Glutamatergic neuron (in vitro differentiated cells): ENCODE measurements at regions not wholly inside any gene's neighbourhood (a gene's known extent, or its start where the extent isn't known, plus 50 kb on each side); places are given as distances from the start of the nearest gene placed in this dataset.

Experiments
- DNase-seq: peaks from one replicate; pipeline ENCODE4 v3.0.0; 2022
- H3K27ac Mint-ChIP-seq: one replicate; pipeline ENCODE4 v1.8.0; 2020; ENCODE audit warnings: mild to moderate bottlenecking, mixed read lengths, inconsistent platforms; ENCODE audit not compliant: unreplicated experiment
- H3K27me3 Mint-ChIP-seq: one replicate; pipeline ENCODE4 v1.8.0; 2020; ENCODE audit warnings: mild to moderate bottlenecking, moderate library complexity, mixed read lengths, inconsistent platforms; ENCODE audit not compliant: unreplicated experiment
- H3K36me3 Mint-ChIP-seq: one replicate; pipeline ENCODE4 v1.8.0; 2020; ENCODE audit warnings: mild to moderate bottlenecking, mixed read lengths, inconsistent platforms; ENCODE audit not compliant: unreplicated experiment
- H3K4me1 Mint-ChIP-seq: one replicate; pipeline ENCODE4 v1.8.0; 2020; ENCODE audit warnings: mild to moderate bottlenecking, low read depth, mixed read lengths, inconsistent platforms; ENCODE audit not compliant: unreplicated experiment
- H3K4me3 Mint-ChIP-seq: one replicate; pipeline ENCODE4 v1.8.0; 2020; ENCODE audit warnings: mild to moderate bottlenecking, mixed read lengths, inconsistent platforms; ENCODE audit not compliant: unreplicated experiment
- H3K9me3 Mint-ChIP-seq: one replicate; pipeline ENCODE4 v1.8.0; 2020; ENCODE audit warnings: mild to moderate bottlenecking, moderate library complexity, mixed read lengths, inconsistent platforms; ENCODE audit not compliant: unreplicated experiment
- CTCF ChIP-seq: fragments of 200-600 bp; sonication (generic); IDR thresholded peaks from one replicate; pipeline ENCODE4 v1.5.0; 2021; ENCODE audit not compliant: partially characterized antibody, unreplicated experiment

GRCh38 chr6:135759831-135760230 lies 91.7 kb upstream of the PDE7B start:
- DNase-seq = no peak
- no peaks in the 10 kb centered on the region for H3K36me3 Mint-ChIP-seq
- no peak overlapping the region for H3K27ac Mint-ChIP-seq
- no peak overlapping the region for H3K4me3 Mint-ChIP-seq
- no peaks in the 10 kb centered on the region for H3K4me1 Mint-ChIP-seq
- no peak for TF ChIP-seq CTCF
- no peaks in the 10 kb centered on the region for H3K27me3 Mint-ChIP-seq
- H3K9me3 Mint-ChIP-seq = no peaks in the 10 kb centered on the region

DNA sequence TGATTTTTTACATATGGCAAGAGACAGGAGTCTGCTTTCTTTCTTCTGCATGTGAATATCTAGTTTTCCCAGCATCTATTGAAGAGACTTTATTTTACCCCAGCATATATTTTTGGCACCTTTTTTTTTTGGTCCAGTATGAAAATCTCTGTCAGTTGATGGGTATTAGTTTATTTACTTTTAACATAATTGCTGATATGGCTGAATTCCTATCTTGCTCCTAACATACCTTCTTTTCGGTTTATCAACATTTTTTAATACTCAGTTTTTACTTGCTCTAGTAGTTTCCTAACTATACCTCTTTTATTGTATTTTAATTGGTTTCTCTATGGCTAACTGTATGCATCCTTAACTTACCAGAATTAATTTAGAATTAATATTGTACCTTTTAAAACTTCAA lies 77.5 kb upstream of the PDE7B start:
- DNase-seq = no peak
- Mint-ChIP-seq H3K27me3 (no peaks in the 10 kb centered on the region), H3K4me3 (no peak overlapping the region), H3K4me1 (no peaks in the 10 kb centered on the region), H3K9me3 (no peaks in the 10 kb centered on the region), H3K27ac (no peak overlapping the region), H3K36me3 (no peaks in the 10 kb centered on the region)
- no peak for TF ChIP-seq CTCF

DNA sequence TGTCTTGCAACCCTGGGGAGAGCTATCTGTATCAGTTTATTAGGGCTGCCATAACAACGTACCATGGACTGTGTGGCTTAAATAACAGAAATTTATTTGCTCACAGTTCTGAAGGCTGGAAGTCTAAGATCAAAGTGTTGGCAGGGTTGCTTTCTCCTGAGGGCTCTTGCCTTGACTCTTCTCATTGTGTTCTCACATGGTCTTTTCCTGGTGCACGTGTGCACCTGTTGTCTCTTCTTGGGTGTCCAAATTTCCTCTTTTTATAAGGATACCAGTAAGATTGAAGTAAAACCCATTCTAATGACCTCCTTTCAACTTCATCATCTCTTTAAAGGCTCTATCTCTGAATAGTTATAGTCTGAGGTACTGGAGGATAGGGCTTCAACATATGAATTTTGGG lies 72.3 kb upstream of the PDE7B start:
- no peak for TF ChIP-seq CTCF
- Mint-ChIP-seq H3K4me3 (no peak overlapping the region), H3K36me3 (no peaks in the 10 kb centered on the region), H3K27me3 (no peaks in the 10 kb centered on the region), H3K4me1 (no peaks in the 10 kb centered on the region), H3K9me3 (no peaks in the 10 kb centered on the region), H3K27ac (no peak overlapping the region)
- DNase-seq = no peak

GRCh38 chr6:135780326-135780725 lies 71.2 kb upstream of the PDE7B start:
- DNase-seq = no peak
- Mint-ChIP-seq H3K27ac (no peak overlapping the region), H3K4me3 (no peak overlapping the region), H3K27me3 (no peaks in the 10 kb centered on the region), H3K36me3 (no peaks in the 10 kb centered on the region), H3K4me1 (no peaks in the 10 kb centered on the region), H3K9me3 (no peaks in the 10 kb centered on the region)
- TF ChIP-seq CTCF = no peak

- Mint-ChIP-seq H3K9me3 (no peaks in the 10 kb centered on the region), H3K27ac (no peak overlapping the region), H3K4me3 (no peak overlapping the region), H3K27me3 (no peaks in the 10 kb centered on the region), H3K36me3 (no peaks in the 10 kb centered on the region), H3K4me1 (no peaks in the 10 kb centered on the region)
- TF ChIP-seq CTCF = no peak
- DNase-seq = no peak
These were observed 69.0 kb upstream of the PDE7B start for GRCh38 chr6:135782546-135782945.
